C4-2B (cell line): ENCODE measurements at regions not wholly inside any gene's neighbourhood (a gene's known extent, or its start where the extent isn't known, plus 50 kb on each side); places are given as distances from the start of the nearest gene placed in this dataset.

Source experiments
- CTCF ChIP-seq: fragments of 450-650 bp; conservative IDR thresholded peaks from 2 replicates; pipeline ENCODE4 v1.5.1; 2017; ENCODE audit warnings: mild to moderate bottlenecking
- ZFX ChIP-seq: fragments of 450-650 bp; IDR thresholded peaks from 2 replicates; pipeline ENCODE4 v1.6.1; 2017

- TF ChIP-seq CTCF (no peak), ZFX (no peak)
These were observed 1330.4 kb downstream of the XPNPEP1 start for GRCh38 chr10:108592956-108593355.
